AG04449 (cell line): ENCODE measurements at regions not wholly inside any gene's neighbourhood (a gene's known extent, or its start where the extent isn't known, plus 50 kb on each side); places are given as distances from the start of the nearest gene placed in this dataset.

ENCODE experiments used
- CTCF ChIA-PET: fragments of 350-600 bp; formaldehyde crosslinking; extraction: SDS; loops from one replicate; lab custom pipeline; 2021; ENCODE audit warnings: antibody characterized with exemption; lab: Yijun Ruan, JAX
- POLR2A ChIA-PET: fragments of 400-600, 350-600 bp; formaldehyde crosslinking; extraction: SDS; loops from one replicate; lab custom pipeline; 2020; ENCODE audit warnings: antibody characterized with exemption, inconsistent platforms; lab: Yijun Ruan, JAX
- DNase-seq: peaks from one replicate; pipeline ENCODE4 v3.0.0-alpha.2; 2010; ENCODE audit warnings: low read depth, low spot score
- H3K4me3 ChIP-seq: 2 replicates; pipeline ENCODE4 v1.5.1; 2011; ENCODE audit warnings: low read depth, mild to moderate bottlenecking, control low read depth, low read length
- CTCF ChIP-seq: IDR thresholded peaks from one replicate; pipeline ENCODE4 v1.5.1; 2011; ENCODE audit warnings: mild to moderate bottlenecking, moderate library complexity, low read length, control low read depth, inconsistent platforms; ENCODE audit not compliant: insufficient read depth; ENCODE audit errors: missing control alignments

DNA sequence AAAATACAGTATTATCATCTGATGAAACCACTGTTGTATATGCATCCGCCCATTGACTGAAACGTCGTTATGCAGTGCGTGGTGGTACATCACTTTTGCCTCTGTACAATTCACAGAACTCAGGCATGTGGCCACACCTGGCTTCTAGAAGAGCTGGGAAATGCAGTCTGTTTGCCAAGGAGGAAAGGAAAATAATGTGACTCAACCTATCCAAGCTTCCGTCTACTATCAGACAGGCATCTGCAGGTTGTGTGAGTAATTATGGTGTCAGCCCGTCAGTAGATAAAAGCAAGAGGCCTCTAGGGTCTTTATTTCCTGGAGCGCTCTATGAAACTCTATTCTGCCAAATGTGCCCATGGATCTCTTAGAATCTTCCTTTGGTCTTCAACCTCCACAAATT, 111.6 kb downstream of the BBS10 start:
- no peak for DNase-seq
- ChIA-PET POLR2A (no interaction called here), CTCF (no interaction called here)
- TF ChIP-seq CTCF, result no peak
- H3K4me3 ChIP-seq, result no peak overlapping the region

DNA sequence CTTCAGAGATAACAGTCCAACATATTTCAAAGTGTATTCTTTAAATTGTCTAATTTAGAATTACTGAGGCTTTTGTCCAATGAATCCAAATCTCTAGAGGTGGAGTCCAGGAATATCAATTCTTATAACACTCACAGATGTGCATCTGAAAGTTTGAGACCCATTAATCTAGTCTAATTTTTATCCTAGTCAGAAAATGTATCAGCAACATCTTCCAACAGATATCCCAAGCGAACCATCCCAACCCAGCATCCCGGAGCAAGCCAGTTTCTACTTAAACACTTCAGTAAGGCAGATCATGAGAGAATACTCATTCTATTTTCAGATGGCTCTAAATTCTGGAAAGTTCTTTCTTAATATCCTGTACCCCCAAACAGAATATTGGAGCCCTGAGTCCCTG, 113.5 kb downstream of the BBS10 start:
- DNase-seq, result no peak
- POLR2A ChIA-PET, result no interaction called here
- no peak for TF ChIP-seq CTCF
- CTCF ChIA-PET, result no interaction called here
- no peak overlapping the region for H3K4me3 ChIP-seq

DNA sequence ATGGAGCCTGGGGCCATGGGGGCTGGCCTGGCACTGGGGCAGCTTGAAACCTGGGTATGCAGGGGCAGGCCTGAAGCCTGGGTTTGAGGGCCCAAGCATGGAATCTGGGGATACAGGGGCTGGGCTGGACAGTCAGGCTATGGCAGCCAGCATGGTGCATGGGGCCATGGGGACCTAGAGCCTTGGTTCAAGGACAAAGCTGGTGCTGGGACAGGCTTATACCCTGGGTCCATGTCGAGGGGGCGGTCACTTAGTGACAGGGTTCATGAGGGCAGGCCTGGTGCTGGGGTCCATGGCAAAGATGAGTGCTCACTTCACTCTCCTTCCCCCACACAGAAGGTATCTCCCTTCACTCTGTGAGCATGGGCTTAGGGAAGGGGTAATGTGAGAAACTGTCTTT, 116.2 kb downstream of the BBS10 start:
- no peak overlapping the region for H3K4me3 ChIP-seq
- ChIA-PET POLR2A (no interaction called here), CTCF (no interaction called here)
- no peak for TF ChIP-seq CTCF
- no peak for DNase-seq

GRCh38 chr12:76226956-76227355, 121.3 kb downstream of the BBS10 start:
- TF ChIP-seq CTCF, result no peak
- no peak overlapping the region for H3K4me3 ChIP-seq
- no peak for DNase-seq
- POLR2A ChIA-PET, result no interaction called here
- CTCF ChIA-PET, result no interaction called here

DNA sequence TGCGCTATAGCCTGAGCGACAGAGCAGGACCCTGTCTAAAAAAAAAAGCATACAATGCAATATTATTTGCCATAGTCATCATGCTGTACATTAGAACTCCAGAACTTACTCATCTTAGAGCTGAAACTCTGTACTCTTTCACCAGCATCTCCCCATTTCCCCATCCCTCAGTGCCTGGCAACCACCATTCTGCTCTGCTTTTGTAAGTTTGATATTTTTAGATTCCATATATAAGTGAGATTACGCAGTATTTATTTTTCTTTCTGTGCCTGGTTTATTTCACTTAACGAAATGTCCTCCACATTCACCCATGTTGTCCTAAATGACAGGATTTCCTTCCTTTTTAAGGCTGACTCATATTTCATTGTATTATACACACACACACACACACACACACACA, 121.8 kb downstream of the BBS10 start:
- ChIA-PET CTCF (no interaction called here), POLR2A (no interaction called here)
- no peak for TF ChIP-seq CTCF
- H3K4me3 ChIP-seq, result no peak overlapping the region
- no peak for DNase-seq

- ChIA-PET POLR2A (no interaction called here), CTCF (interaction anchor here (1.0 kb wide), 1 partner anchor 10 kb away, joined by 3 read pairs; no protein-coding TSS in a partner anchor)
- no peak for DNase-seq
- no peak for TF ChIP-seq CTCF
- no peak overlapping the region for H3K4me3 ChIP-seq
Observed at GRCh38 chr12:76223869-76224268, 124.3 kb downstream of the BBS10 start.
